HFFc6 (cell line): ENCODE measurements at regions not wholly inside any gene's neighbourhood (a gene's known extent, or its start where the extent isn't known, plus 50 kb on each side); places are given as distances from the start of the nearest gene placed in this dataset.
"Not testable (repeated sequence)": the region's sequence is repeated elsewhere in the genome, so short reads cannot be mapped to it uniquely, and the experiment has no call there.

ENCODE experiments used
- DNase-seq: peaks from one replicate; pipeline ENCODE4 v3.0.0-alpha.2; 2018
- H3K27ac Mint-ChIP-seq: 2 replicates; pipeline ENCODE4 v1.8.0; 2020; ENCODE audit warnings: mild to moderate bottlenecking, mixed read lengths
- H3K27me3 Mint-ChIP-seq: 2 replicates; pipeline ENCODE4 v1.8.0; 2021; ENCODE audit warnings: mild to moderate bottlenecking, moderate library complexity, mixed read lengths; ENCODE audit not compliant: insufficient read depth
- H3K36me3 Mint-ChIP-seq: 2 replicates; pipeline ENCODE4 v1.8.0; 2021; ENCODE audit warnings: low read depth, mixed read lengths
- H3K4me1 Mint-ChIP-seq: 2 replicates; pipeline ENCODE4 v1.8.0; 2020; ENCODE audit warnings: low read depth, mixed read lengths
- H3K4me3 Mint-ChIP-seq: 2 replicates; pipeline ENCODE4 v1.8.0; 2020; ENCODE audit warnings: mild to moderate bottlenecking, moderate library complexity, mixed read lengths
- H3K9me3 Mint-ChIP-seq: 2 replicates; pipeline ENCODE4 v1.8.0; 2020; ENCODE audit warnings: mild to moderate bottlenecking, mixed read lengths

- DNase-seq, H3K36me3 Mint-ChIP-seq, H3K27ac Mint-ChIP-seq, H3K4me3 Mint-ChIP-seq, H3K27me3 Mint-ChIP-seq, H3K4me1 Mint-ChIP-seq, H3K9me3 Mint-ChIP-seq: not testable (repeated sequence)
Measured at GRCh38 chr16:16607401-16608082, 228.6 kb downstream of the NPIPA7 start.

DNA sequence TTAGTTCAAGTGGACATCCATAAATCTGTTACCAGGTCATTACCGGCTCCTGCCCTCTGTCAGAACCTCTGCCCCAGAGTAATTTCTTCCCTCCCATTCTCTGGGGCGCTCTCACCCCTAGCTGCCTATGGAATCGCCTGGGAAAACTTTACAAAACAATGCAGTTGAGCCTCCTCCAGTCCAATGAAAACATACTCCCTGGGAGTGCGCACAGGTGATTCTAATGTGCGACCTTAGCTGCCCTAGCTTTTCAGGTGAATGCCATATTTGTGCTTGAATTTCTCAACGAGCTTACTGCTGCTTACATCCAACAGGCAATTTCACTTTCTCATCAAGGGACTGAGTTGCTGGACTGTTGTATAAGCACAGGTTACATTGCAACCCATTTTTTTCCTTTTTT is 230.7 kb downstream of the NPIPA7 start:
- H3K4me3 Mint-ChIP-seq, H3K36me3 Mint-ChIP-seq, DNase-seq: not testable (repeated sequence)

GRCh38 chr16:16610389-16610967 is 231.5 kb downstream of the NPIPA7 start:
- H3K9me3 Mint-ChIP-seq, H3K27ac Mint-ChIP-seq, H3K36me3 Mint-ChIP-seq, H3K4me3 Mint-ChIP-seq, DNase-seq, H3K4me1 Mint-ChIP-seq, H3K27me3 Mint-ChIP-seq: not testable (repeated sequence)

More for the DNA sequence above, 230.7 kb downstream of the NPIPA7 start:
- not testable (repeated sequence) for H3K27me3 Mint-ChIP-seq, H3K27ac Mint-ChIP-seq, H3K4me1 Mint-ChIP-seq, H3K9me3 Mint-ChIP-seq

GRCh38 chr16:16613212-16613611 is 234.3 kb downstream of the NPIPA7 start:
- H3K4me3 Mint-ChIP-seq, H3K36me3 Mint-ChIP-seq, H3K9me3 Mint-ChIP-seq, H3K27ac Mint-ChIP-seq, H3K27me3 Mint-ChIP-seq, H3K4me1 Mint-ChIP-seq: not testable (repeated sequence)
- peak; percentile 50 for DNase-seq

- H3K4me1 Mint-ChIP-seq, H3K4me3 Mint-ChIP-seq, H3K36me3 Mint-ChIP-seq, H3K27ac Mint-ChIP-seq, DNase-seq, H3K27me3 Mint-ChIP-seq, H3K9me3 Mint-ChIP-seq: not testable (repeated sequence)
Measured at GRCh38 chr16:16614484-16614883, 235.5 kb downstream of the NPIPA7 start.

- not testable (repeated sequence) for H3K4me1 Mint-ChIP-seq, H3K4me3 Mint-ChIP-seq, H3K36me3 Mint-ChIP-seq, H3K9me3 Mint-ChIP-seq, H3K27me3 Mint-ChIP-seq, H3K27ac Mint-ChIP-seq, DNase-seq
Measured at GRCh38 chr16:16618963-16619465, 240.1 kb downstream of the NPIPA7 start.

DNA sequence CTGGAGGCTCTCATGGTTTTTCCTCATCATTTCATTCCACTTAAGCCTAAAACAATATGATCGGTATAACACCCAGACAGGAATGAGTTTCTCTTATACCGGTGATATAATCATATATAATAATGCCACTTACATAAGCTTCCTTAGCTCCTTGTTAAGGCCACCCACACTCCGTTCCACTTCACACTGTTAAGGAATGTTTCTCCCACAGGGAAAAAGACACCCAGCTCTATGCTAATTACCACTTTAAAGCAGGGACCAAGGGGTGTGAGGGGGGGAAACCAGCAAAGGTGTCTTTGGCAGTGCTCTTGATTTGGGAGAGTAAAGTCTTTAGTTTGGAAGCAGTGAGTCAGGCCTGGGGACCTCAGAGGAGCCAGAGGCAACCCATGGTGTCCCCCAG is 245.4 kb downstream of the NPIPA7 start:
- H3K36me3 Mint-ChIP-seq, H3K27me3 Mint-ChIP-seq, H3K9me3 Mint-ChIP-seq, H3K4me1 Mint-ChIP-seq, DNase-seq, H3K27ac Mint-ChIP-seq, H3K4me3 Mint-ChIP-seq: not testable (repeated sequence)

GRCh38 chr16:16625140-16625539 is 246.2 kb downstream of the NPIPA7 start:
- not testable (repeated sequence) for H3K4me1 Mint-ChIP-seq, H3K27me3 Mint-ChIP-seq, H3K27ac Mint-ChIP-seq, H3K4me3 Mint-ChIP-seq, H3K9me3 Mint-ChIP-seq, H3K36me3 Mint-ChIP-seq, DNase-seq

DNA sequence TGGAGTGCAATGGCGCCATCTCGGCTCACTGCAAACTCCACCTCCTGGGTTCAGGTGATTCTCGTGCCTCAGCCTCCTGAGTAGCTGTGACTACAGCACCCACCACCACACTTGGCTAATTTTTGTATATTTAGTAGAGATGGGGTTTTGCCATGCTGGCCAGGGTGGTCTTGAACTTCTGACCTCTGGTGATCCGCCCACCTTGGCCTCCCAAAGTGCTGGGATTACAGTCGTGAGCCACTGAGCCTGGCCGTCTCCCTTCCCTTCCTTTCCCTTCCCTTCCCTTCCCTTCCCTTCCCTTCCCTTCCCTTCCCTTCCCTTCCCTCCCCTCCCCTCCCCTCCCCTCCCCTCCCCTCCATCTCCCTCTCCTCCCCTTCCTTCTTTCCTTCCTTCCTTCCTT is 248.9 kb downstream of the NPIPA7 start:
- H3K36me3 Mint-ChIP-seq, H3K4me3 Mint-ChIP-seq, H3K27me3 Mint-ChIP-seq, H3K4me1 Mint-ChIP-seq, DNase-seq, H3K9me3 Mint-ChIP-seq, H3K27ac Mint-ChIP-seq: not testable (repeated sequence)

- DNase-seq, H3K4me1 Mint-ChIP-seq, H3K27ac Mint-ChIP-seq, H3K36me3 Mint-ChIP-seq, H3K4me3 Mint-ChIP-seq, H3K27me3 Mint-ChIP-seq, H3K9me3 Mint-ChIP-seq: not testable (repeated sequence)
Measured at GRCh38 chr16:16638231-16638630, 259.3 kb downstream of the NPIPA7 start.

GRCh38 chr16:16638714-16639113 is 259.8 kb downstream of the NPIPA7 start:
- not testable (repeated sequence) for H3K4me1 Mint-ChIP-seq, H3K4me3 Mint-ChIP-seq, H3K27me3 Mint-ChIP-seq, H3K9me3 Mint-ChIP-seq, DNase-seq, H3K27ac Mint-ChIP-seq, H3K36me3 Mint-ChIP-seq

GRCh38 chr16:16643828-16644227 is 264.9 kb downstream of the NPIPA7 start:
- not testable (repeated sequence) for H3K27me3 Mint-ChIP-seq, H3K9me3 Mint-ChIP-seq, H3K27ac Mint-ChIP-seq, DNase-seq, H3K4me3 Mint-ChIP-seq, H3K36me3 Mint-ChIP-seq, H3K4me1 Mint-ChIP-seq

- H3K27me3 Mint-ChIP-seq, H3K9me3 Mint-ChIP-seq, H3K27ac Mint-ChIP-seq, H3K4me3 Mint-ChIP-seq, H3K36me3 Mint-ChIP-seq, DNase-seq, H3K4me1 Mint-ChIP-seq: not testable (repeated sequence)
Measured at GRCh38 chr16:16648002-16648401, 269.1 kb downstream of the NPIPA7 start.

GRCh38 chr16:16672180-16672812 is 293.4 kb downstream of the NPIPA7 start:
- H3K36me3 Mint-ChIP-seq, H3K27ac Mint-ChIP-seq: not testable (repeated sequence)

More at GRCh38 chr16:16672180-16672812, 293.4 kb downstream of the NPIPA7 start:
- not testable (repeated sequence) for H3K9me3 Mint-ChIP-seq, H3K27me3 Mint-ChIP-seq, H3K4me3 Mint-ChIP-seq, DNase-seq, H3K4me1 Mint-ChIP-seq
